ES-I3 (cell line): ENCODE measurements at regions not wholly inside any gene's neighbourhood (a gene's known extent, or its start where the extent isn't known, plus 50 kb on each side); places are given as distances from the start of the nearest gene placed in this dataset.

Source experiments
- H3K36me3 ChIP-seq: 2 replicates; pipeline ENCODE4 v1.6.1; 2013; ENCODE audit warnings: mild to moderate bottlenecking, low read length, control low read depth, moderate library complexity; ENCODE audit not compliant: insufficient read depth
- H3K4me1 ChIP-seq: 2 replicates; pipeline ENCODE4 v1.6.1; 2013; ENCODE audit warnings: mild to moderate bottlenecking, control low read depth, low read length; ENCODE audit not compliant: insufficient read depth
- H3K9ac ChIP-seq: 2 replicates; pipeline ENCODE4 v1.6.1; 2013; ENCODE audit warnings: low read depth, mild to moderate bottlenecking, low read length, moderate library complexity
- H3K9me3 ChIP-seq: 2 replicates; pipeline ENCODE4 v1.6.1; 2013; ENCODE audit warnings: mild to moderate bottlenecking, low read length, moderate library complexity; ENCODE audit not compliant: control insufficient read depth, insufficient read depth

GRCh38 chr11:70682056-70682455, 283.7 kb downstream of the CTTN start:
- Histone ChIP-seq H3K36me3 (no peaks in the 10 kb centered on the region), H3K9ac (no peak overlapping the region), H3K4me1 (no peaks in the 10 kb centered on the region), H3K9me3 (no peaks in the 10 kb centered on the region)

- no peaks in the 10 kb centered on the region for H3K9me3 ChIP-seq
- no peaks in the 10 kb centered on the region for H3K36me3 ChIP-seq
- no peaks in the 10 kb centered on the region for H3K4me1 ChIP-seq
- no peak overlapping the region for H3K9ac ChIP-seq
Measured at GRCh38 chr11:70682760-70683159, 284.4 kb downstream of the CTTN start.

- H3K4me1 ChIP-seq, result no peaks in the 10 kb centered on the region
- no peaks in the 10 kb centered on the region for H3K9me3 ChIP-seq
- no peak overlapping the region for H3K9ac ChIP-seq
- H3K36me3 ChIP-seq, result no peaks in the 10 kb centered on the region
Measured at GRCh38 chr11:70687716-70688115, 289.4 kb downstream of the CTTN start.

- H3K9ac ChIP-seq, result no peak overlapping the region
- H3K4me1 ChIP-seq, result no peaks in the 10 kb centered on the region
- H3K9me3 ChIP-seq, result no peaks in the 10 kb centered on the region
- no peaks in the 10 kb centered on the region for H3K36me3 ChIP-seq
Measured at GRCh38 chr11:70688142-70688541, 289.8 kb downstream of the CTTN start.

GRCh38 chr11:70689764-70690163, 291.4 kb downstream of the CTTN start:
- H3K9me3 ChIP-seq, result no peaks in the 10 kb centered on the region
- no peak overlapping the region for H3K9ac ChIP-seq
- no peaks in the 10 kb centered on the region for H3K36me3 ChIP-seq
- no peaks in the 10 kb centered on the region for H3K4me1 ChIP-seq

- Histone ChIP-seq H3K9me3 (no peaks in the 10 kb centered on the region), H3K36me3 (no peaks in the 10 kb centered on the region), H3K4me1 (no peaks in the 10 kb centered on the region), H3K9ac (no peak overlapping the region)
Measured at GRCh38 chr11:70692131-70692530, 293.8 kb downstream of the CTTN start.

GRCh38 chr11:70694371-70694770, 296.0 kb downstream of the CTTN start:
- no peak overlapping the region for H3K9ac ChIP-seq
- H3K36me3 ChIP-seq, result no peaks in the 10 kb centered on the region
- H3K4me1 ChIP-seq, result no peaks in the 10 kb centered on the region
- H3K9me3 ChIP-seq, result no peaks in the 10 kb centered on the region

GRCh38 chr11:70695086-70695960, 297.0 kb downstream of the CTTN start:
- Histone ChIP-seq H3K36me3 (no peaks in the 10 kb centered on the region), H3K9ac (no peak overlapping the region), H3K9me3 (no peaks in the 10 kb centered on the region), H3K4me1 (no peaks in the 10 kb centered on the region)

GRCh38 chr11:70696076-70696475, 297.7 kb downstream of the CTTN start:
- no peaks in the 10 kb centered on the region for H3K36me3 ChIP-seq
- H3K9me3 ChIP-seq, result no peaks in the 10 kb centered on the region
- H3K9ac ChIP-seq, result no peak overlapping the region
- no peaks in the 10 kb centered on the region for H3K4me1 ChIP-seq

GRCh38 chr11:70696564-70696963, 298.2 kb downstream of the CTTN start:
- H3K4me1 ChIP-seq, result no peaks in the 10 kb centered on the region
- H3K9ac ChIP-seq, result no peak overlapping the region
- H3K36me3 ChIP-seq, result no peaks in the 10 kb centered on the region
- no peaks in the 10 kb centered on the region for H3K9me3 ChIP-seq

GRCh38 chr11:70697701-70698100, 299.4 kb downstream of the CTTN start:
- H3K4me1 ChIP-seq, result 0 out of 2 replicates have a peak, but pooled peaks cover under 1% of the 10 kb centered on the region
- no peaks in the 10 kb centered on the region for H3K36me3 ChIP-seq
- no peaks in the 10 kb centered on the region for H3K9me3 ChIP-seq
- H3K9ac ChIP-seq, result no peak overlapping the region

GRCh38 chr11:70698871-70699270, 300.5 kb downstream of the CTTN start:
- no peak overlapping the region for H3K9ac ChIP-seq
- no peaks in the 10 kb centered on the region for H3K9me3 ChIP-seq
- H3K4me1 ChIP-seq, result peaks cover 11% of the 10 kb centered on the region
- no peaks in the 10 kb centered on the region for H3K36me3 ChIP-seq

GRCh38 chr11:70699294-70700221, 301.2 kb downstream of the CTTN start:
- peaks cover 11% of the 10 kb centered on the region for H3K4me1 ChIP-seq
- no peaks in the 10 kb centered on the region for H3K9me3 ChIP-seq
- H3K9ac ChIP-seq, result no peak overlapping the region
- no peaks in the 10 kb centered on the region for H3K36me3 ChIP-seq

- Histone ChIP-seq H3K4me1 (peaks cover 11% of the 10 kb centered on the region), H3K9me3 (no peaks in the 10 kb centered on the region; the same call in 1 of the 2 replicates), H3K36me3 (no peaks in the 10 kb centered on the region), H3K9ac (no peak overlapping the region)
Measured at GRCh38 chr11:70700453-70700852, 302.1 kb downstream of the CTTN start.
